ENCODE measurements at regions not wholly inside any gene's neighbourhood (a gene's known extent, or its start where the extent isn't known, plus 50 kb on each side); places are given as distances from the start of the nearest gene placed in this dataset.

- no peak for TF ChIP-seq CTCF (IDR thresholded peaks at IDR 0.05; ENCODE audit: insufficient read depth, low read length)
- no peak for TF ChIP-seq REST (IDR thresholded peaks at IDR 0.05; ENCODE audit: insufficient replicate concordance, low read depth)
These were observed 259.2 kb upstream of the TLE3 start for GRCh38 chr15:70356919-70357318.
